ENCODE measurements at regions not wholly inside any gene's neighbourhood (a gene's known extent, or its start where the extent isn't known, plus 50 kb on each side); places are given as distances from the start of the nearest gene placed in this dataset.

DNA sequence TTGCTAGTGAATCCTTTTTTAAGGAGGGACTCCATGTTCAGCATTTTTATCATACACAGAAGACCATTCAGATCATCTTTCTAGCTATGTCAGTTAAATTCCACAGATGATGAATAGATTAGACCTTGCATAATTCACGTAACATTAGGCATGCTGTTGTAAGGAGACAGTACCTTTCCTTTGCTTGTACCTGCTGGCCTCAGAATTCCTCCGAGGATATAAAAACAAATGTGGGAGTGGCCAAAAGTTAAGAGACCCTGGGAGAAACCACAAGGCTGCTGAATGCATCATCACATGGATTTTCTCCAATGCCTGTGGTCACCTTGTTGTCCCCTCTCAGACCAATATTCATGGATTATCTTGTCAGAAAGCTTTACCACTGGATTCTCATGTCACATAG is 201.4 kb downstream of the MAGEB17 start:
- Mint-ChIP-seq H3K9me3 (ENCODE audit: low read depth, unreplicated experiment) (no peaks in the 10 kb centered on the region), H3K4me1 (ENCODE audit: low read depth, unreplicated experiment) (no peaks in the 10 kb centered on the region), H3K27me3 (ENCODE audit: unreplicated experiment) (no peaks in the 10 kb centered on the region), H3K4me3 (ENCODE audit: low read depth, unreplicated experiment) (no peak overlapping the region), H3K36me3 (ENCODE audit: insufficient read depth, unreplicated experiment) (no peaks in the 10 kb centered on the region), H3K27ac (ENCODE audit: unreplicated experiment) (no peak overlapping the region)
- TF ChIP-seq, protein P1, sequence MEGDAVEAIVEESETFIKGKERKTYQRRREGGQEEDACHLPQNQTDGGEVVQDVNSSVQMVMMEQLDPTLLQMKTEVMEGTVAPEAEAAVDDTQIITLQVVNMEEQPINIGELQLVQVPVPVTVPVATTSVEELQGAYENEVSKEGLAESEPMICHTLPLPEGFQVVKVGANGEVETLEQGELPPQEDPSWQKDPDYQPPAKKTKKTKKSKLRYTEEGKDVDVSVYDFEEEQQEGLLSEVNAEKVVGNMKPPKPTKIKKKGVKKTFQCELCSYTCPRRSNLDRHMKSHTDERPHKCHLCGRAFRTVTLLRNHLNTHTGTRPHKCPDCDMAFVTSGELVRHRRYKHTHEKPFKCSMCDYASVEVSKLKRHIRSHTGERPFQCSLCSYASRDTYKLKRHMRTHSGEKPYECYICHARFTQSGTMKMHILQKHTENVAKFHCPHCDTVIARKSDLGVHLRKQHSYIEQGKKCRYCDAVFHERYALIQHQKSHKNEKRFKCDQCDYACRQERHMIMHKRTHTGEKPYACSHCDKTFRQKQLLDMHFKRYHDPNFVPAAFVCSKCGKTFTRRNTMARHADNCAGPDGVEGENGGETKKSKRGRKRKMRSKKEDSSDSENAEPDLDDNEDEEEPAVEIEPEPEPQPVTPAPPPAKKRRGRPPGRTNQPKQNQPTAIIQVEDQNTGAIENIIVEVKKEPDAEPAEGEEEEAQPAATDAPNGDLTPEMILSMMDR (IDR thresholded peaks at IDR 0.05; ENCODE audit: unreplicated experiment): no peak
- CTCF ChIA-PET: no interaction called here
- intact Hi-C loops (cut with micrococcal nuclease; ENCODE audit: unreplicated experiment): no loop called here
- DNase-seq: no peak
- no TSS peak for BruUV-seq (replicated peaks)

DNA sequence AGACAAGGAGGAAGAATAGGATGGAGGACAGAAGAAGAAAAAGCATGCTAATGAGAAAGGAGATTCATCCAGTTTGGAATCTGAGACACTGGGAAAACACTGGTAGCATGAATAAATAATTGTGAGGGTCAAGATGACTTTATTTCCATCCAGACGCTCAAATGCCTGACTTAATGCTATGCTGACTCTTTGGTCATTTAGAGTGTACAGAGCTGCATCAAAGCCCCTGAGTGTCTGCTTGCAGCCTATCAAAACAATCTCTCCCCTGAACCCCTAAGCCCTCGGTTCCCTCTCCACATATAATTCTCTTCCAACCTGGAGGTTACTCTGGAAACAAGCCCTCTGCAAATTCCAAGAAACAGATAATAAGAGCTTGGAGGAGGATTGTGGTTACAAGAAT is 208.8 kb downstream of the MAGEB17 start:
- no peak overlapping the region for H3K27ac Mint-ChIP-seq (ENCODE audit: unreplicated experiment)
- no peaks in the 10 kb centered on the region for H3K27me3 Mint-ChIP-seq (ENCODE audit: unreplicated experiment)

DNA sequence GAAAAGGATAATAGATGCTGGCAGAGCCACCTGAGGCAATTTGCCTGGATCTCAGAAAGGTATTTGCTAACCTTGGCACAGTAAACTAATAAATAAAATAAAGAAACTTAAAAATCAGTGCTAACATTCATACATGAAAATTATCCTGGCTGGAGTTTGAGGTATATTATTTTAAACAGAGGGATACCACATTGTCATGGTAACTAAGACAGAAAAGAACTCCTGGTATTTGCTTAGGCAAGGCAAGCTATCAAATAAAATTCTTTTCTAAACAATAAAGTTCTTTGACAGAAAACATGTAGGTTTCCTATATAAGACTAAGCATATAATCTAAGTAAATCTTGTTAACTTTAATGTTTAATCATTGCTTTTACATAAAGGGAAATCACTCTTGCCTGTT is 218.8 kb downstream of the MAGEB17 start:
- Mint-ChIP-seq H3K4me3 (ENCODE audit: low read depth, unreplicated experiment) (no peak overlapping the region), H3K4me1 (ENCODE audit: low read depth, unreplicated experiment) (no peaks in the 10 kb centered on the region), H3K36me3 (ENCODE audit: insufficient read depth, unreplicated experiment) (no peaks in the 10 kb centered on the region), H3K9me3 (ENCODE audit: low read depth, unreplicated experiment) (peaks cover 2% of the 10 kb centered on the region), H3K27ac (ENCODE audit: unreplicated experiment) (no peak overlapping the region), H3K27me3 (ENCODE audit: unreplicated experiment) (no peaks in the 10 kb centered on the region)
- no TSS peak for BruUV-seq (replicated peaks)
- CTCF ChIA-PET: no interaction called here
- TF ChIP-seq, protein P1 (IDR thresholded peaks at IDR 0.05; ENCODE audit: unreplicated experiment): no peak
- intact Hi-C loops (cut with micrococcal nuclease; ENCODE audit: unreplicated experiment): no loop called here
- DNase-seq: no peak

More for the DNA sequence above, 208.8 kb downstream of the MAGEB17 start:
- CTCF ChIA-PET: no interaction called here
- H3K9me3 Mint-ChIP-seq (ENCODE audit: low read depth, unreplicated experiment): no peaks in the 10 kb centered on the region
- no peak for DNase-seq
- H3K36me3 Mint-ChIP-seq (ENCODE audit: insufficient read depth, unreplicated experiment): no peaks in the 10 kb centered on the region
- intact Hi-C loops (cut with micrococcal nuclease; ENCODE audit: unreplicated experiment): no loop called here
- no peak overlapping the region for H3K4me3 Mint-ChIP-seq (ENCODE audit: low read depth, unreplicated experiment)
- TF ChIP-seq, protein P1 (IDR thresholded peaks at IDR 0.05; ENCODE audit: unreplicated experiment): no peak
- BruUV-seq (replicated peaks): no TSS peak
- H3K4me1 Mint-ChIP-seq (ENCODE audit: low read depth, unreplicated experiment): no peaks in the 10 kb centered on the region

DNA sequence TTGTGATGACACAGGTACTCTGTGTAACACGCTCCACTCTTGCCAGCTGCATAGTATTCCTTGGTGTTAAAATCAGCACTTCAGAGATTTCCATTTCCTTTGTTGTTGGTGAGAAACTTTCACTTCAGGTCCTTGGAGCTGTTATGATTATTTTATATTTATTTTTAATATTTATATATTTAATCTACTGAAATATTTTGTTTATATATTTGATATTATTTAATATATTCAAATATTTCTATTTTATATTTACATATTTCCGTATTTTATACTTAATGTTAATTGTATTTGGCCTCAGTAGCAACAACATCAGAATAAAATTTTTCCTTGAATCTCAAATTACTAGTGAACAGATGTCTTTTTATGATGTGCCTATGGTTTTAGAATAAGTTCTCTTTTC is 225.3 kb downstream of the MAGEB17 start:
- DNase-seq: no peak
- intact Hi-C loops (cut with micrococcal nuclease; ENCODE audit: unreplicated experiment): no loop called here
- H3K9me3 Mint-ChIP-seq (ENCODE audit: low read depth, unreplicated experiment): peaks cover 2% of the 10 kb centered on the region
- H3K27ac Mint-ChIP-seq (ENCODE audit: unreplicated experiment): no peak overlapping the region
- H3K4me1 Mint-ChIP-seq (ENCODE audit: low read depth, unreplicated experiment): no peaks in the 10 kb centered on the region
- TF ChIP-seq, protein P1 (IDR thresholded peaks at IDR 0.05; ENCODE audit: unreplicated experiment): no peak
- H3K27me3 Mint-ChIP-seq (ENCODE audit: unreplicated experiment): no peaks in the 10 kb centered on the region
- CTCF ChIA-PET: no interaction called here
- no peak overlapping the region for H3K4me3 Mint-ChIP-seq (ENCODE audit: low read depth, unreplicated experiment)
- no TSS peak for BruUV-seq (replicated peaks)
- H3K36me3 Mint-ChIP-seq (ENCODE audit: insufficient read depth, unreplicated experiment): no peaks in the 10 kb centered on the region

DNA sequence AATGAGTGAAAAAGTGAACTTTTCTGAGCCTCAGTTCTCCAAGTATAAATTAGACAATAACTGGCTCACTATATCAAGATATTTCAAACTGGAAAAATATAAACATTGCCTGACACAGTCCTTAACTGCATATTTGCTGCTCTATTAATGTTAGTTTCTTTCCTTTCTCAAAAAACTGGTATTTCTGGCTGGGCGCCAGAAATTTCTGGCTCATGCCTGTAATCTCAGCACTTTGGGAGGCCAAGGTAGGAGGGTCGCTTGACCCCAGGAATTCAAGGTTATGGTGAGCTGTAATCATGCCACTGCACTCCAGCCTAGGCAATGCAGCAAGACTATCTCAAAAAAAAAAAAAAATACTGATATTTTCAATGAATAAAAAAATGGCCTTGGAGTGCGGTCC is 227.0 kb downstream of the MAGEB17 start:
- Mint-ChIP-seq H3K4me3 (ENCODE audit: low read depth, unreplicated experiment) (no peak overlapping the region), H3K9me3 (ENCODE audit: low read depth, unreplicated experiment) (peaks cover 2% of the 10 kb centered on the region), H3K36me3 (ENCODE audit: insufficient read depth, unreplicated experiment) (no peaks in the 10 kb centered on the region), H3K27me3 (ENCODE audit: unreplicated experiment) (no peaks in the 10 kb centered on the region), H3K27ac (ENCODE audit: unreplicated experiment) (no peak overlapping the region), H3K4me1 (ENCODE audit: low read depth, unreplicated experiment) (no peaks in the 10 kb centered on the region)
- TF ChIP-seq, protein P1 (IDR thresholded peaks at IDR 0.05; ENCODE audit: unreplicated experiment): no peak
- CTCF ChIA-PET: no interaction called here
- no peak for DNase-seq
- no TSS peak for BruUV-seq (replicated peaks)
- intact Hi-C loops (cut with micrococcal nuclease; ENCODE audit: unreplicated experiment): no loop called here

Measured in Calu3 (cell line).